T-cell (primary cell): ENCODE measurements at regions not wholly inside any gene's neighbourhood (a gene's known extent, or its start where the extent isn't known, plus 50 kb on each side); places are given as distances from the start of the nearest gene placed in this dataset.
"Not testable (repeated sequence)": the region's sequence is repeated elsewhere in the genome, so short reads cannot be mapped to it uniquely, and the experiment has no call there.

Source experiments
- ATAC-seq, 4 experiments: fragments of 200-7000 bp in 3 of 4; fragments of 150-1000 bp in 1 of 4; cut with Tn5 transposase; replicated peaks in 1 of 4; 1 replicate in 3 of 4; 2 replicates in 1 of 4; pipeline ENCODE4 v1.10.0; 2021; ENCODE audit warnings: moderate library complexity in 3 of 4, mild to moderate bottlenecking in 2 of 4, moderate number of reproducible peaks in 1 of 4
- CTCF ChIA-PET, 2 donors: fragments of 300-600 bp; sonication (Branson Sonifier 250); formaldehyde crosslinking; loops; one replicate each; lab custom pipeline; 2022; ENCODE audit warnings: antibody characterized with exemption in 2 of 2; lab: Charles Lee
- POLR2A ChIA-PET, 2 donors: fragments of 300-600 bp; sonication (Branson Sonifier 250); formaldehyde crosslinking; loops; one replicate each; lab custom pipeline; 2022; ENCODE audit warnings: antibody characterized with exemption in 2 of 2; lab: Charles Lee
- DNase-seq, 35 experiments: peaks; one replicate each; pipeline versions ENCODE4 v3.0.0 to v3.0.0-alpha.2; 2013 to 2023
- H3K27ac ChIP-seq: one replicate; pipeline ENCODE4 v1.5.1; 2013; ENCODE audit warnings: low read length
- H3K27me3 ChIP-seq, 2 experiments: replicated peaks in 1 of 2; 1 replicate in 1 of 2; 2 replicates in 1 of 2; pipeline versions ENCODE4 v1.6.1 to v1.7.0; 2013; ENCODE audit warnings: low read length in 1 of 2, mixed read lengths in 1 of 2; ENCODE audit not compliant: control insufficient read depth in 2 of 2, insufficient read depth in 2 of 2; ENCODE audit errors: extremely low read depth in 1 of 2
- H3K36me3 ChIP-seq, 2 donors: 1 replicate in 1 of 2; 2 replicates in 1 of 2; pipeline versions ENCODE4 v1.6.1 to v1.7.0; 2013; ENCODE audit warnings: low read length in 1 of 2; ENCODE audit not compliant: control insufficient read depth in 2 of 2, insufficient read depth in 1 of 2; ENCODE audit errors: extremely low read depth in 1 of 2
- H3K4me1 ChIP-seq, 2 experiments: 1 replicate in 1 of 2; 2 replicates in 1 of 2; pipeline versions ENCODE4 v1.6.1 to v1.7.0; 2013; ENCODE audit warnings: low read length in 2 of 2, mixed read lengths in 1 of 2; ENCODE audit not compliant: insufficient read depth in 2 of 2, control insufficient read depth in 1 of 2; ENCODE audit errors: extremely low read depth in 1 of 2
- H3K4me3 ChIP-seq, 2 donors: 1 replicate in 1 of 2; 2 replicates in 1 of 2; pipeline versions ENCODE4 v1.5.1 to v1.7.0; 2013; ENCODE audit warnings: mild to moderate bottlenecking in 2 of 2, low read length in 1 of 2, moderate library complexity in 1 of 2; ENCODE audit not compliant: control insufficient read depth in 1 of 2; ENCODE audit errors: extremely low read depth in 1 of 2
- H3K9me3 ChIP-seq: 2 replicates; pipeline ENCODE4 v1.7.0; 2013
- H3K27ac Mint-ChIP-seq, 2 donors: one replicate each; pipeline ENCODE4 v1.8.0; 2020 to 2021; ENCODE audit warnings: mild to moderate bottlenecking in 2 of 2, mixed read lengths in 2 of 2
- H3K27me3 Mint-ChIP-seq, 2 donors: one replicate each; pipeline ENCODE4 v1.8.0; 2021 to 2022; ENCODE audit warnings: mixed read lengths in 2 of 2
- H3K36me3 Mint-ChIP-seq: one replicate; pipeline ENCODE4 v1.8.0; 2021; ENCODE audit warnings: mixed read lengths
- H3K4me1 Mint-ChIP-seq, 3 donors: one replicate each; pipeline ENCODE4 v1.8.0; 2020 to 2022; ENCODE audit warnings: mixed read lengths in 3 of 3, mild to moderate bottlenecking in 1 of 3
- H3K4me3 Mint-ChIP-seq, 3 donors: one replicate each; pipeline ENCODE4 v1.8.0; 2020 to 2022; ENCODE audit warnings: mild to moderate bottlenecking in 3 of 3, mixed read lengths in 3 of 3, moderate library complexity in 3 of 3
- H3K9me3 Mint-ChIP-seq, 3 donors: one replicate each; pipeline ENCODE4 v1.8.0; 2020 to 2022; ENCODE audit warnings: mixed read lengths in 3 of 3
- WGBS: methylation state at CpG from one replicate; pipeline ENCODE4 v1.1.5; 2013; ENCODE audit warnings: missing lambda C conversion rate; ENCODE audit not compliant: insufficient coverage; 5-methylcytosine and 5-hydroxymethylcytosine counted together

DNA sequence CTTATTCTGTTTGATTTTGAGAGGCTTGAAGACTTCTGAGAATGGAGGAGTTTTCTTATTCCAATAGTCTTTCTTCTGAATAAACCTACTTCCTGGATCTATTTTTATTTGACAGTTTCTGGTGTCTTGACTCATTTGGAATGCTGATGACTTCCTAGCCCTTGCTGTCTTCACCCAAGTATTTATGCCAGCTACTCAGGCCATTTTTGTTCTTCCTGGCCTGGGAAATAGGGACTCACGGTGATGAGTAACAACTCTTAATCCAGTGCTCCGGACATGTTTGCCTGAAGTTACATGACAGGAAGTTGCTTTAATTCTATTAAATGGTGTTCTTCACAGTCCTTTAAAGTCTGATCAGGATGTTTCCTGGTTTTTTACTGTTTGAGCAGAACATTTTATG is 272.1 kb upstream of the EYS start:
- DNase-seq (no peak), ATAC-seq (no peak)
- H3K27ac ChIP-seq: no peak overlapping the region
- Mint-ChIP-seq H3K4me1 (no peaks in the 10 kb centered on the region), H3K27ac (no peak overlapping the region), H3K27me3 (no peaks in the 10 kb centered on the region), H3K4me3 (no peak overlapping the region), H3K36me3 (no peaks in the 10 kb centered on the region), H3K9me3 (peaks cover 4 to 27% (median 18%) of the 10 kb centered on the region in 3 donors)
- no peak overlapping the region for H3K4me3 ChIP-seq
- H3K27me3 ChIP-seq: no peaks in the 10 kb centered on the region
- no peaks in the 10 kb centered on the region for H3K4me1 ChIP-seq
- CTCF ChIA-PET: no interaction called here
- H3K36me3 ChIP-seq: no peaks in the 10 kb centered on the region
- H3K9me3 ChIP-seq: no peaks in the 10 kb centered on the region
- POLR2A ChIA-PET: no interaction called here
- no CpG with 5 or more reads among the region's 2 CpGs for WGBS

- H3K27ac ChIP-seq, H3K9me3 ChIP-seq, POLR2A ChIA-PET, H3K4me1 ChIP-seq, H3K27me3 ChIP-seq, H3K4me3 ChIP-seq, H3K27me3 Mint-ChIP-seq, H3K9me3 Mint-ChIP-seq, DNase-seq, H3K4me1 Mint-ChIP-seq, H3K36me3 ChIP-seq, CTCF ChIA-PET, ATAC-seq, H3K27ac Mint-ChIP-seq, H3K36me3 Mint-ChIP-seq, H3K4me3 Mint-ChIP-seq: not testable (repeated sequence)
- no CpG with 5 or more reads among the region's 9 CpGs for WGBS
Measured at GRCh38 chr6:65971252-65971651, 264.2 kb upstream of the EYS start.

DNA sequence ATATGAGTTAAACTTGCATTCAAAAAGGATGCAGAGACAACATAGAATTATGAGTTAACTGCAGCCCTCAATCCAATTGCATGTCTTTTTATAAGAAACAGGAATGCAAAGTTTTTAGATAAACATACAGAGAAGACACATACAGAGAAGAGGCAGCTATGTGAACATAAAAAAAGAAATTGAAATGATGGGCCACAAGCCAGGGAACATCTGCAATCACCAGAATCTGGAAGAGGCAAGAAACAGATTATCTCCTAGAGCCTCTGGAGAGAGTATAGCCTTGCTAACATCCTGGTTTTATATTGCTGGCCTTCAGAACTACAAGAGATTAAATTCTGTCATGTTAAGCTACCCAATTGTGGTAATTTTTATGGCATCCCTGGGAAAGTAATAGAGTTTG is 257.2 kb upstream of the EYS start:
- Histone ChIP-seq H3K27ac (no peak overlapping the region), H3K36me3 (no peaks in the 10 kb centered on the region), H3K27me3 (no peaks in the 10 kb centered on the region), H3K4me1 (no peaks in the 10 kb centered on the region), H3K4me3 (no peak overlapping the region), H3K9me3 (peaks cover 2% of the 10 kb centered on the region)
- Mint-ChIP-seq H3K27me3 (no peaks in the 10 kb centered on the region), H3K36me3 (no peaks in the 10 kb centered on the region), H3K27ac (no peak overlapping the region), H3K9me3 (peaks cover 8 to 18% (median 9%) of the 10 kb centered on the region in 3 donors), H3K4me1 (no peaks in the 10 kb centered on the region), H3K4me3 (no peak overlapping the region)
- no peak for DNase-seq
- ChIA-PET POLR2A (no interaction called here), CTCF (no interaction called here)
- ATAC-seq: no peak

DNA sequence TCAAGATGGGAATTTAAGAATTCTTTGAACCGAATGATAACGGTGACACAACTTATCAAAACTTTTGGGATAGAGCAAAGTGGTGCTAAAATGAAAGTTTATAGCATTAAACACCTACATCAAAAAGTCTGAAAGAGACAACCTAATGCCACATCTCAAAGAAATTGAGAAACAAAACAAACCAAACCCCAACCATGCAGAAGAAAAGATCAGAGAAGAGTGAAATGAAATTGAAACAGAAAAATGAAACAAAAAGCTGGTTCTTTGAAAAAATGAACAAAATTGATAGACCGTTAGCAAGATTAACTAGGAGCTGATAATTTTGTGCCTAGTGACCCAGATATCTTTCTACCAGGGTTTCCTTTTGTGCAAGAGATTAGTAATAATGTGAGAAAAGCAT is 248.0 kb upstream of the EYS start:
- no peaks in the 10 kb centered on the region for H3K36me3 Mint-ChIP-seq
- H3K27ac ChIP-seq: no peak overlapping the region
- H3K4me3 ChIP-seq: no peak overlapping the region
- ChIA-PET POLR2A (no interaction called here), CTCF (no interaction called here)
- no peaks in the 10 kb centered on the region for H3K27me3 Mint-ChIP-seq
- DNase-seq (no peak), ATAC-seq (no peak)
- H3K9me3 ChIP-seq: no peaks in the 10 kb centered on the region
- H3K36me3 ChIP-seq: no peaks in the 10 kb centered on the region
- H3K4me3 Mint-ChIP-seq: no peak overlapping the region
- no peaks in the 10 kb centered on the region for H3K4me1 ChIP-seq
- no peaks in the 10 kb centered on the region for H3K27me3 ChIP-seq
- peaks cover 2 to 6% (median 4%) of the 10 kb centered on the region in 3 donors for H3K9me3 Mint-ChIP-seq
- no peaks in the 10 kb centered on the region for H3K4me1 Mint-ChIP-seq
- WGBS: no CpG with 5 or more reads among the region's 3 CpGs
- H3K27ac Mint-ChIP-seq: no peak overlapping the region

DNA sequence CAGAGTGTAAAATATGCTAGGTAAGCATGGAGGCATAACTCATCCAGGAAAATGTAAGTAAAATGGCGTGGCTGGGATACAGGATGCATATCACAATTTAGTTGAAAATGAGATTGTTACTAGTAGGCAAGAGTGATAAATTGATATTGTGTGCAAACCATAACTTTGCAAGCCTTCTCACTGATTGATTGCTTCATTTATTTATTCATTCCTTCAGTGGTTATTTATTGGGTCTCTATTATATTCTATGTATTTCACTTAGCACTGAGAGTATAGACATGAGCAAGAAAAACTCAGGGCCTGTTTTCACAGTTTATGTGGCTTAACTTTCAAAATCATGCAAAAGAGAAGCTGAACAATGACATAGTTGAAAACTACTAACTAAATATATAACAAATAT is 241.0 kb upstream of the EYS start:
- H3K27ac ChIP-seq: no peak overlapping the region
- ChIA-PET POLR2A (no interaction called here), CTCF (no interaction called here)
- no peaks in the 10 kb centered on the region for H3K36me3 ChIP-seq
- DNase-seq (no peak), ATAC-seq (no peak)
- H3K9me3 Mint-ChIP-seq: peaks cover 0 to 14% (median 4%) of the 10 kb centered on the region in 3 donors
- no peaks in the 10 kb centered on the region for H3K27me3 Mint-ChIP-seq
- H3K27me3 ChIP-seq: no peaks in the 10 kb centered on the region
- no peak overlapping the region for H3K27ac Mint-ChIP-seq
- no peak overlapping the region for H3K4me3 Mint-ChIP-seq
- H3K4me3 ChIP-seq: no peak overlapping the region
- H3K4me1 ChIP-seq: no peaks in the 10 kb centered on the region
- H3K9me3 ChIP-seq: no peaks in the 10 kb centered on the region
- H3K4me1 Mint-ChIP-seq: no peaks in the 10 kb centered on the region
- no peaks in the 10 kb centered on the region for H3K36me3 Mint-ChIP-seq
- no CpG with 5 or more reads among the region's 1 CpG for WGBS

DNA sequence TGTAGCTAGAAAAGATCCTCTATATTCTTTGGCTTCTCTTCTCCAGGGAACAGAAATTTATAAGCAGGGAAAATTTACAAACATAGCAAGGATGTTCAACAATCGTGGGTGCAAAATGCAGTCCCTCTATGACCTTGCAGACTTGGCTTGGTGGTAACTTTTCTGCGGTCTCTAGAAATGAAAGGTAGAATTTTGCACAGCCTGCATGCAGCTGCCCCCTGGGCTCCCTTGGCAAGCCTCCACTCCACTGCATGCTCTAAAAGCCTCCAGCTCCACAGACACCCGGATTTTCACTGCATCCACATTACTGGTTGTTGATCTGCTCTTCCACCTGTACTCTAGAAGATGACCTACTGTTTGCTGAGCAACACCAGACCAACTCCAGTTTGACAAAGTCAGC is 236.5 kb upstream of the EYS start:
- no peaks in the 10 kb centered on the region for H3K36me3 Mint-ChIP-seq
- Histone ChIP-seq H3K9me3 (no peaks in the 10 kb centered on the region), H3K36me3 (no peaks in the 10 kb centered on the region), H3K27ac (no peak overlapping the region), H3K4me1 (no peaks in the 10 kb centered on the region), H3K4me3 (no peak overlapping the region), H3K27me3 (no peaks in the 10 kb centered on the region)
- H3K4me1 Mint-ChIP-seq: no peaks in the 10 kb centered on the region
- no peaks in the 10 kb centered on the region for H3K27me3 Mint-ChIP-seq
- ATAC-seq (no peak), DNase-seq (no peak)
- ChIA-PET POLR2A (no interaction called here), CTCF (no interaction called here)
- no peak overlapping the region for H3K4me3 Mint-ChIP-seq
- H3K27ac Mint-ChIP-seq: no peak overlapping the region
- 72% methylated on average over 2 of the region's 3 CpGs for WGBS
- H3K9me3 Mint-ChIP-seq: peaks cover 0 to 10% (median 4%) of the 10 kb centered on the region in 3 donors

- H3K36me3 ChIP-seq: no peaks in the 10 kb centered on the region
- no peak overlapping the region for H3K4me3 ChIP-seq
- CTCF ChIA-PET: no interaction called here
- Mint-ChIP-seq H3K9me3 (peaks cover 0 to 10% (median 4%) of the 10 kb centered on the region in 3 donors), H3K36me3 (no peaks in the 10 kb centered on the region), H3K27ac (no peak overlapping the region), H3K4me1 (no peaks in the 10 kb centered on the region), H3K4me3 (no peak overlapping the region), H3K27me3 (no peaks in the 10 kb centered on the region)
- POLR2A ChIA-PET: no interaction called here
- H3K9me3 ChIP-seq: peaks cover 2% of the 10 kb centered on the region
- DNase-seq (no peak), ATAC-seq (no peak)
- no peak overlapping the region for H3K27ac ChIP-seq
- no peaks in the 10 kb centered on the region for H3K27me3 ChIP-seq
- WGBS: 66% methylated on average over 3 of the region's 3 CpGs
- H3K4me1 ChIP-seq: no peaks in the 10 kb centered on the region
Measured at GRCh38 chr6:65943051-65943450, 236.0 kb upstream of the EYS start.
